SIG-M5 treated with dmso at 0.1 percent for 504 hours (cell line): ENCODE measurements at regions not wholly inside any gene's neighbourhood (a gene's known extent, or its start where the extent isn't known, plus 50 kb on each side); places are given as distances from the start of the nearest gene placed in this dataset.
A peak's percentile ranks its signal among the peaks of the same experiment; 100 is the strongest.

Source experiments
- DNase-seq: peaks from one replicate; lab custom pipeline; 2025; ENCODE audit not compliant: unreplicated experiment; lab: John Stamatoyannopoulos, UW

DNA sequence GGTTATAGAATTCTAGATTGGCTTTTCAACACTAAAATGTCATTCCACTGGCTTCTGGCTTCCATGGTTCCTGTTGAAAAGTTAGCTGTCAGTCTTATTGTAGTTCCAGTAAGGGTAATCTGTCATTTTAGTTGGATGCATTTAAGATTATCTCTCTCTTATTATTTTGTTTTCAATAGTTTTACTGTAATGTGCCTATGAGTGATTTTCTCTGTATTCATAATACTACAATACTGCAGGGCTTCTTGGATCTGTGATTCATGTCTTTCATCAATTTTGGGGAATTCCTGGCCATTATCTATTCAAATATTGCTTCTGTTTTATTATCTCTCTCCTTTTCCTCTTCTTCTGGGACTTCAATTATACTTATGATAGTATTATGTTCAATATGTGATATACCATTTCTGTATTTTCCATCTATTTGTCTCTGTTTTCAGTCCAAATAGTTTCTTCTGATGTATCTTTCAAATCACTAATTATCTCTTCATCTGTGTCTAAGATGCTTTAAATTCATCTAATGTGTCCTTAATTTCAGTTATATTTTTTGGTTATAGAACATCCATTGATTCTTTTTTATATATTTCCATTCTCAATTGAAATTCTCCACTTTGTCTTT is 101.5 kb downstream of the KCTD15 start:
- DNase-seq, result no peak

DNA sequence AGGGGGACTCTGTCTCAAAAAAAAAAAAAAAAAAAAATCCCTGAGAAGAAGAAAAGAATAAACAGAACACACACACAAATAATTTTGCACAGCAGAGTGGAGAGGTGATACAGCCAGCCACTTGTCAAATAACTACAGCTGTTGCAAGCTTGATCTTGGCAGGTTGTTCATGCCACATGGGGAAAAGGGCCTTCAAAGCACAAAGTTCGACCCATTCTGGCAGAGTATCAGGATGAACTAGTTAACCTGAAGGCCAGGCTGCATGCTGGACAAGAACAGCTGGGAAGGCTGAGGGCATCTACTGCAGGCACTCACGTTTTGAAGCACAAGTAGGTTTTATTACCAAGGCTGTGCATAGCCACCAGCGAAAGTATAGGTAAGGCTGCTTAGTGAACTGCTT is 104.1 kb downstream of the KCTD15 start:
- DNase-seq, result no peak

DNA sequence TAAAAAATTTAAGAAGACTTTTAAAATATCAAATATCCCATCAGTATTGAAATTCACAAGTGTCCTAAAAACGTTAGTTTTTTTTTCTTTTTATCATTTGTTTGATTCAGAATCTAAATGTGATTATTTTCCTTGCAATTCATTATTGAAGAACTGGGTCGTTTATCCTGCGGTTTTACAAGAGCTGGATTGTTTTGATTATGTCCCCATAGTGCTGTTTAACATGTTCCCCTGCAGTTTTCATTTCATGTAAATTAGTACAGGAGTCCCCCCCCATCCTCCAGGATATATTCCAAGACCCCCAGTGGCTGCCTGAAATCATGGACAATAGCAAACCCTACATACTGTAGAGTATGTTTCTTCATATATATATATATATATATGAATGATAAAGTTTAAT is 105.7 kb downstream of the KCTD15 start:
- no peak for DNase-seq

DNA sequence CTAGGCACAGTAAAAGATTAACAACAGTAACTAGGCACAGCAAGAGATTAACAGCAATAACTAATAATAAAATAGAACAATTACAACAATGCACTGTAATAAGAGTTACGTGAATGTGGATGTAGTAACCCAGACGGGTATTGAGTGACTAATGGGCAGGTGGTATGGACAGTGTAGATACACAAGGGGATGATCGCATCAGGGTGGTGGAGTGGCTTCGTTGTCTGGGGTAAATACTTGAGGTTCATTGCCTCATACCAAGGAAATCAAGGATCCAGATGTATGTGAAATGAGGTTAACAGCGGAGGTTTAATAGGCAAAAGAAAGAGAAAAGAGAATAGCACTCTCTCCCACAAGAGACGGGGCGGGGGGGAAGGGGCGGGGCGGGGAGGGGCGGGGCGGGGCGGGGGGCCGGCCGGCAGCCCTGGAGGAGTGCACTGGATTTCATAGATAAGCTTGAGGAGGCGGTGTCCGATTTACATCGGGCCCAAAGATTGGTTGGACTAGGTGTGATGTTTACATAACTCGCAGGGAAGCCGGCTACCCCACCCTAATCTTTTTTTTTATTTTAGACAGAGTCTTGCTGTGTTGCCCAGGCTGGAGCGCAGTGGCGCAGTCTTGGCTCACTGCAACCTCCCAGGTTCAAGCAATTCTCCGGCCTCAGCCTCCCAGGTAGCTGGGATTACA is 106.3 kb downstream of the KCTD15 start:
- peak; percentile 1 for DNase-seq

DNA sequence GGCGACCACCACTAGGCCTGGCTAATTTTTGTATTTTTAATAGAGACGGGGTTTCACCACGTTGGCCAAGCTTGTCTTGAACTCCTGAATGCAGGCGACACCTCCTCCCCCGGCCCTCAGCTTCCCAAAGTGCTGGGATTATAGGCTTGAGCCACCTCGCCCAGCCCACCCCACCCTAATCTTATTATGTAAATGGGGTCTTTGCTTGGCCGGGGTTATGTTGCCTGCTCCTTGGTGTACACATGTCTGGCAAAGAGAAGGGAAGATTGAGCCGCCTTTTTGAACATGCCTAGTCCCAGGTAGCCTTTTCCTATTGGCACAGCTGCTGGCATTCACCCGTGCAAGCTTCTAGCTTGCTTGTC is 106.8 kb downstream of the KCTD15 start:
- DNase-seq, result no peak

DNA sequence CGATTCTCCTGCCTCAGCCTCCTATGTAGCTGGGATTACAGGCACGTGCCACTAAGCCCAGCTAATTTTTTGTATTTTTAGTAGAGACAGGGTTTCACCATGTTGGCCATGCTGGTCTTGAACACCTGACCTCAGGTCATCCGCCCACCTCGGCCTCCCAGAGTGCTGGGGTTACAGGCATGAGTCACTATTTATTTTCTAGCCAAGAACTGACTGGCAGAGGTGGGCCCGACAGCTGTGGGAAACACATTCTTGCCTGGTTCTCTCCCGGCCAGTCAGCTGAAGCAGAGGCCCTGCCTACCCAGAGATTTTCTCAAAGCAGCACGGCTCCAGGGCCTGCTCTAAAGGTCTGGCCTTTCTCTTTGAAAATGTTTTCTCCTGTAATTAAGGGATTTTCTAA is 108.0 kb downstream of the KCTD15 start:
- DNase-seq, result no peak

DNA sequence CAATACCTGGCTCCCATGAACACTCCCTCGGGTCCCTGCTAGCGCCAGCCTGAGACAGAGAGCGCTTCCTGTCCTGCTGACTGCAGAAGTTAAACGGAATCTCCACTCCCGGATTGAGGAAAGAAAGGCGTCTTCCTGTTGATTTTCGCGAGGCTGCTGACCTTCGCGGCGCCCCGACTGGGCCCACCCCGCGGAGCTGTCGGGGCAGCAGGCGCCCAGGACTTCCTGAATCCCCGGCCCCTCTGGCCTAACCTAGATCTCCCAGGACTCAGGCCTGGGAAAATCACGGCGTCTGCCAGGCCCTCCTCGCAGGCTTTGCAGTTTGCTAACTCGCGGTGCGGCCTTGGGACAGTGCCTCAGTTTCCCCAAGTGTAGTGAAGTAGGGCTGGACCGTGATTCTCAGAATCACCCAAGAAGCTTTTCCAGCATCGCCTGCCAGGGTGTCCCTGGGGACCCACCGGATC is 108.8 kb downstream of the KCTD15 start:
- no peak for DNase-seq

DNA sequence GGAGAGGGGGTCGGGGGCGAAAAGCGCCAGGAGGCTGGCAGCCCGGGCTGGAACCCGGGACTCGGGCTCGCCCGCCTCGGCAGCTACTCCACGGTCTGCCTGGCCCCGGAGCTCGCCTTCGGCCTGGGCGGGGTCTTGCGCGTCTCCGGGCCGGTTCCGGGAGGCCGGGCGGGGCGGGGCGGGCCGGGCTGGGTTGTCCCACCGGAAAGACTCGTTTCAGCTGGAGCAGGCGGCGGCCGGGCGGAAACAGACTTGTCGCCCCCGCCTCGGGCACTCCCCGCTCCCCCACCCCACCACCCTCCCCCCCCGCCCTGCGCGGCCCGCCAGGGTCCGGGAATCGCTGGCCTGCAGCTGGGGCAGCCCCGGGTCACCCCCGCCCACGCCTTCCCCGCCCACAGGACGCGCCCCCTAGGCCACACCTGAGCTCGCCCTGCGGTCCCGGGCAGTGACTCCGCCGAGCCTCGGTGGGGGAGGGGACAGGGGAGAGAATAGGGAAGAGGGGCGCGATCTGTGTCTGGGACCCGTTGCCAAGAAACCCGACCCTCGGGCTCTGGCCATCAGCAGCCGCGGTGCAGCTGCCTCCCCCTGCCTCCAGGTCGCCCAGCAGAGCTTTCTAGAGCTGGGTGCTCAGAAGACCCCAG is 109.4 kb downstream of the KCTD15 start:
- DNase-seq, result peak; percentile 21

DNA sequence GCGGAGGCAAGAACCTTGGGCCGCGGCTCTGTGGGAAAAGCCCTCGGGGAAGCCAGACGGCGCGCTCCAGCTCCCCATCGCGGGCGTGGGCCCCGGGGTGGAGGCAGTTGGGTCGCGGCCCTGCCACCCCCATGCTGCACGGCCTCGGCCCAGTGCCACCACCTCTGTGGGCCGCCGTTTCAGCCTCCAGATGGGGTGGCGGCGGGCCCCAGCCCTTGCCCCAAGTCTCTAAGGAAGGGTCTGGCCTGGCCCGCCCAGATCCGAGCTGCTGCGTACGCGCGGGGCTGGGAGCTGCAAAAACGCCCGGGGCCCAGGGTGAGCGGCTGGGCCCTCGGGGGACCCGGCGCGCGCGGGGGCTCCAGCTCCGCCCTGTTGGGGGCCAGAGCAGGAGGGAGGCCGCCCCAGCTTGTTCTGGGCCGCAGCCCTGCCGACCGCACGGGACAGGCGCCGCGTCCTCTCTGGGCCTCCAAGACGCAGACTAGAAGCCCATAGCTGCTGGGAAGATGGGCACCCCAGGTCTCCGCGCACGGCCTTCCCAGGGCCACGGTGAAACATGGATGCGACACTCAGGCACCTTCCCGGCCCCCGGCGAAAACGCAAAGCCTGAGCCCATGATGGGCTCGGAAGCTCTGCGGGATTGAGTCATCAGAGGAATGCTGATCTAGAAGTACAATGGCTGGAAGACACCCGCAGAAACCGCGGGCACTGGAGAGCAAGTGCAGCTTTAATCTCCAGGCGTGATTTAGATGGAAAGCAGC is 110.1 kb downstream of the KCTD15 start:
- no peak for DNase-seq

DNA sequence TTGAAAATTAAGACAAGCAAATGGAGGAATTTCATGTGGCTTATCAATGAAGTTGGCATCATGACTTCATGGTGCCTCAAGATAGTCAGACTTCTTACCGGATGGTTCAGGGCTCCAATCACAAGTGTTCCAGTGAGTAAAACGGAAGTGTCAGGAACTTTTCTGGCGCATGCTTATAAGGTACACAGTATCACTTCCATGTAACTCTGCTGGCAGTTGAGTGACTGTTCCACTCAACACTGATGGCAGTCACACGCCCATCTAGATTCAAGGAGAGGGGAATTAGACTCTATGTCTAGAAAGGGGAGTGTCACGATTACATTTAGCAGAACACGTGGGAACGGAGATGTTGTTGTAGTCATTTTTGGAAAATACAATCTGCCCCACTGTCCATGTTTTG is 114.3 kb downstream of the KCTD15 start:
- DNase-seq, result no peak

DNA sequence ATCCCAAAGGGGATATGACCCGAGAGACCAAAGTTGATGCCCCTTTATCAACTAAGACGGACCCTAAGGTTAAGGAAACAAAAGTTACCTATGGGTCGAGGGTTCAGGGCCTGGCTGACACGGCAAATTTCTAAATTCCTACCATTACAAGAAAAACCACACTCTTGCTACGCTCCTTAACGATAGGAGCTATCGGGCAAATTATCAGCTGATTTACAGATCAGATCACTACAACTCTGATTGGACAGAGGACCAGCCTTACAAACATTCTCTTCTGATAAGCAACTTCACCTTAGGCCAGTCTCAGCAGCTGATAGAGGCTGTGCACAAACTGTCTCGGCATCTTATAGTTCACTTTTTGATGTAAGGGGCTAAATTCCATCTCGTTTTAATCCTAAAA is 117.9 kb downstream of the KCTD15 start:
- no peak for DNase-seq

DNA sequence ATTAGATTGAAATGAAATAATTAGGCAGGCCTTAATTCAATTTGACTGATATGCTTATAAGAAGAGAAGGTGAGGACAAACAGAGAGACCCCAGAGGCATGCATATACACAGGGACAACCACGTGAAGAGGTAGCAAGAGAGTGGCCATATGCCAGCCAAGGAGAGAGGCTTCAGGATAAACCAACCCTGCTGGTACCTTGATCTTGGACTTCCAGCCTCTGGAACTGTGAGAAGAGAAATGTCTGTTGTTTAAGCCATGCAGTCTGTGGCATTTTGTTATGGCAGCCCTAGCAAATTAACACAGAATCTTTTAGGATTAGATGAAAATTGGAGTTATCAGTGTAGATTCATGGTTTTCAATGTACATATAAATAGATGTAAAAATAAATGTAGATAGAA is 120.1 kb downstream of the KCTD15 start:
- DNase-seq, result no peak

DNA sequence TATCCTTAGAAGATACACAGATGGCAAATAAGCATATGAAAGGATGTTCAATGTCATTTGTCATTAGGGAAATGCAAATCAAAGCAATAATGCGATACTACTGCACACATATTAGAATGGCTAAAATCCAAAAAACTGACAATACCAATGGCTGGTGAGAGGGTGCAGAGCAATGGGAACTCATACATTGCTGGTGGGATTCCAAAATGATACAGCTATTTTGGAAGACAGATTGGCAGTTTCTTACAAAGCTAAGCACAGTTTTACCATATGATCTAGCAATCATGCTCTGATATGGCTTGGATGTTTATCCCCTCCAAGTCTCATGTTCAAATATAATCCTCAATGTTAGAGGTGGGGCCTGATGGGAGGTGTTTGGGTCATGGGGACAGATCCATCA is 122.6 kb downstream of the KCTD15 start:
- DNase-seq, result no peak

DNA sequence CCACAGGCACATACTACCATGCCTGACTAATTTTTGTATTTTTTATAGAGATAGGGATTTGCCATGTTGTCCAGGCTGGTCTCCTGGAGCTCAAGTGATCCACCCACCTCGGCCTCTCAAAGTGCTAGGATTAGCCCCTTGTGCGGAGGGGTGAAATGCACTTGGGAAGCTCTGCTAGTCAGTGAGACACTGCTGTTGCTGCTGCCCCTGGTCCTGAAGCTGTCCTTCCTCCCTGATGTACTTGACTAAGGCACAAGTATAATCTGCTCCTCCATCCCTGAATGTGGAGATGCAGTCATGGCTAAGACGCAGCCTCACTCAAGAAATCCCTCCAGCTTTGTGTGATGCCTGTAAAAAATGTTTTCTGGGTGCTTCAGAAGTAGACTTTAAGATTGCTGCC is 124.5 kb downstream of the KCTD15 start:
- no peak for DNase-seq

DNA sequence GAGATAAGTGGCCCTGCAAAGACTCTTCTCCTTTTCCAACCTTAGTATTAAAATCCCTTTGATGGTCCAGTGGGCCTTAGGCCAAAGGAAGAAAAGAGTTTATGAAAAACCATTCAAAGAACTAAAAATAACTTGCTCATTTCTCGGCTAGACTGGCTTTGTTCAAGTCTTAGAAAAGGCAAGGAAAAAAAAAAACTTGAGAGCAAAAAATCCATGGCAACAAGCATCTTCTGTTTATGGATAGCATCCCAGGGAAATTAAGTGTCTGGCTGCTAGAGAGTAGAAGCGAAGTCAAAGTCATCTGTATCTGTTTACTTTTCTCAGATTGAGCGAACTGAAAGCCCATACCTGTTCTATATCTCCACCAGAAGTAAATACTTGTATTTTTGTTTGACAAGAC is 129.6 kb downstream of the KCTD15 start:
- no peak for DNase-seq

DNA sequence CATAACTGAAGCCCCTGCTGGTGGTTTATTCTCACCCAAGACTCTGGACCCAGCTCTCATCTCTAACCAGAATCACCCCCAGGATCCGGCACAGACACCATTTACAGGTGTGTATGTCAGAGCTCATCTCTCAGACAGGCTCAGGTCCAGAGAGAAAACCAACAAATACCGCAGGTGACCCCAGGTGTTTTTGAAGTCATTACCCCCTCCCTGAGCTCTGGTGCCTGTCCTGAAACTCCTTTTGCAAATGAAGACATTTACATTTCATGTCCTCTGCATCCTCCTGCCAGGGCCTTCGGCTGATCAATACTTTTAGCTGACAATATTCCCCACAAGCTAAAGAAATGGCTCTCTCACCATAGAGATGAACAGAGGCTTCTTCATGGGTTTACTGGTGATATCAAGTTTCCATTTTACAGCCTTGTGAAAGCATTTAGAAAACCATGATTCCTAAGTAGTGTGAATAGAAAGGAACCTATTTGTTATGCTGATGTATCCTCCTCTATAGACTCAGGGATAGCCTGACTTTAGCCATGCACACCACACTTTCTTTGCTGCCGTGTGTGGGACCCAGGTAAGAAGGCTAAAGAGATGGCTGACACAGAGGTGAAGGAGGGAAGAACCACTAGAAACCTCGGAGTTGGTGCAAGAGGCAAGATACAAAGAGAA is 131.3 kb downstream of the KCTD15 start:
- DNase-seq, result no peak

DNA sequence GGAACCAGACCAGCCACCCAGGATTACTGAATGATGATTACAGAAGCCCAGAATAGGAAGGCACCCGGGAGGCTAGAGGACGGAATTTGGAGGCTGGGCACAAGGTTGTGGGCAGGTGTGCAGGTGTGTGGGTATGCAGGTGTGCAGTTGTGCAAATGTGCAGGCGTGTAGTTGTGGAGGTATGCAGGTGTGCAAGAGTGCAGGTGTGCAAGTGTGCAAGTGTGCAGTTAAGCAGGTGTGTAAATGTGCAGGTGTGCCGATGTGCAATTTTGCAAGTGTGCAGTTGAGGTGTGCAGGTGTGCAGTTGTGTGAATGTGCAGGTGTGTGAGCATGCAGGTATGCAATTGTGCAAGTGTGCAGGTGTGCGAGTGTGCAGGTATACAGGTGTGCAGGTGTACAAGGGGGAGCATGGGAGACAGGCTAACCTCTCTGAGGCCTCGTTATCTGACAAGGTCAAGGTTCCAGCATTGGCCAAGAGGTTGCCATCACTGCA is 131.8 kb downstream of the KCTD15 start:
- DNase-seq, result no peak

DNA sequence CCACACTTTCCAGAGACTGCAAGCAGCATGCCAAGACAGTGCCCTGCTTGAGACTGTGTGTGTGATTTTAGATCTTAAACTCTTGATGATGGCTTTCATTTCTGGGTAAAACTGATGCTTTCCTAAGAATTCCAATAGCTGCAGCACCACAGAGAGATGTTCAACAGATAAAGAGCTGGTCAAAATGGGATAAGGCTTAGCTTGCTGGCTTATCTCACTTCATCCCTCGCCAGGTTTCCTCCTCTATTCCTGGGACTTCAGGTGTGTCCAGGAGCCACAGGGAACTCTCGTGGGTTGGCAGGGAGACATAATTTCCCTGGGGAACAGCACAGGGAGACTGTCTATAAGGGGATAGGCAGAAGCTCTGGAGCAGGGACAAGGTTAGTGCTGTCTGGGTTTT is 137.3 kb downstream of the KCTD15 start:
- no peak for DNase-seq

DNA sequence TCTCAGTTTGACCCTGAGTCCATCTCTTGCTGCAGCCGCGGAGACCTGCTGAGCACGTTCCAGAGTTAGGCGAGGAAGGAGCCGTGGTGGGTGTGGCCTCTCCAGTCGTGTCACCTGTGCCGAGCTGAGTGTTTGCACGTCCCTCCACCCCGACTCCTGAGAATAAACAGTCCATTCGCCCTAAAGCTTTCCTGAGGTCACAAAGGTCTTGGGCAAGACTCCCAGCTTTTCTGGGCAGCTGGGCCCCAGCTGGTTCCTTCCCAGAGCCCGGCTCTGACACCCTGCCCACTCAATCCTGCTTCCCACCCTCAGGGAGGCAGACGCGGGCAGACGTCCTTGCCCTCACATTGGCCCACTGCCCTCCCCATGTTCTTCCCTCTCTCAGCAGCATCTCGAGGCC is 142.2 kb downstream of the KCTD15 start:
- no peak for DNase-seq

DNA sequence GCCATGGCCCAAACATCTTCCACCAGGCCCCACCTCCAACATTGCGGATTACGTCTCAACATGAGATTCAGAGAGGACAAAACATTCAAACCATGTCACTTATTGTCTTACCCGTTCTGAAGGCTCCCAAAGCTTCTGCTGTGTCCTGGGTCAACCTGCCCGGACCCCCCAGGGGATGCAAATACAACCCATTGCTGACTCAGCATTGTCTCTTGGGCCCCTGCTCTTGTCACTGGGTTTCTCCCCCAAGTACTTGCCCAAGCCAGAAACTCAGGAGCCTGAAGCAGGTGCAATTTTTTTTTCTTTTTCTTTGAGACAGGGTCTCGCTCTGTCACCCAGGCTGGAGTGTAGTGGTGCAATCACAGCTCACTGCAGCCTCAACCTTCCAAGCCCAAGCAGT is 144.5 kb downstream of the KCTD15 start:
- DNase-seq, result no peak
